ENCODE measurements at regions not wholly inside any gene's neighbourhood (a gene's known extent, or its start where the extent isn't known, plus 50 kb on each side); places are given as distances from the start of the nearest gene placed in this dataset.

GRCh38 chr10:55870186-55870585 lies 490.9 kb downstream of the ZWINT start:
- no peak for TF ChIP-seq EZH2 (IDR thresholded peaks at IDR 0.05)
- TF ChIP-seq CTCF (IDR thresholded peaks at IDR 0.05), result no peak

Data from neural progenitor cell (in vitro differentiated cells).